PC-9 (cell line): ENCODE measurements at regions not wholly inside any gene's neighbourhood (a gene's known extent, or its start where the extent isn't known, plus 50 kb on each side); places are given as distances from the start of the nearest gene placed in this dataset.

ENCODE experiments used
- BruUV-seq: library from RNA; stranded (reverse); fragments of 400-500 nt; replicated peaks from 2 replicates; lab custom pipeline; 2021; lab: Mats Ljungman, UMichigan
- CTCF ChIA-PET: fragments of 300-600 bp; sonication (Branson Sonifier 250); formaldehyde crosslinking; loops from one replicate; lab custom pipeline; 2022; ENCODE audit warnings: antibody characterized with exemption; lab: Charles Lee
- POLR2A ChIA-PET: fragments of 300-600 bp; sonication (Branson Sonifier 250); formaldehyde crosslinking; loops from one replicate; lab custom pipeline; 2022; ENCODE audit warnings: antibody characterized with exemption; ENCODE audit not compliant: unreplicated experiment; lab: Charles Lee
- DNase-seq, 2 experiments: peaks; one replicate each; pipeline versions ENCODE4 v3.0.0 to v3.0.0-alpha.2; 2015 to 2022; ENCODE audit warnings: mixed read lengths in 1 of 2
- H2AFZ ChIP-seq: fragments of 200-600 bp; sonication (generic); 2 replicates; pipeline ENCODE4 v1.8.1; 2017; ENCODE audit warnings: antibody characterized with exemption
- H3F3A ChIP-seq: fragments of 200-600 bp; sonication (generic); 2 replicates; pipeline ENCODE4 v1.8.1; 2017; ENCODE audit warnings: antibody characterized with exemption, mild to moderate bottlenecking, low read depth; ENCODE audit not compliant: insufficient read depth
- H3K27ac ChIP-seq: fragments of 200-600 bp; sonication (generic); 2 replicates; pipeline ENCODE4 v1.6.1; 2016; ENCODE audit warnings: mixed run types
- H3K27me3 ChIP-seq: fragments of 200-600 bp; sonication (generic); 2 replicates; pipeline ENCODE4 v1.6.1; 2016; ENCODE audit warnings: low read depth, mixed run types; ENCODE audit not compliant: insufficient read depth
- H3K36me3 ChIP-seq: fragments of 200-600 bp; sonication (generic); 2 replicates; pipeline ENCODE4 v1.6.1; 2016; ENCODE audit warnings: low read depth, mixed run types
- H3K4me1 ChIP-seq: fragments of 200-600 bp; sonication (generic); replicated peaks from 2 replicates; pipeline ENCODE4 v1.6.1; 2016; ENCODE audit warnings: mixed run types; ENCODE audit not compliant: insufficient read depth
- H3K4me2 ChIP-seq: fragments of 200-600 bp; sonication (generic); 2 replicates; pipeline ENCODE4 v1.6.1; 2017; ENCODE audit warnings: mixed run types
- H3K4me3 ChIP-seq: fragments of 200-600 bp; sonication (generic); 2 replicates; pipeline ENCODE4 v1.6.1; 2016; ENCODE audit warnings: mixed run types
- H3K79me2 ChIP-seq: fragments of 200-600 bp; sonication (generic); 2 replicates; pipeline ENCODE4 v1.6.1; 2017; ENCODE audit warnings: low read depth, mixed run types
- H3K9me2 ChIP-seq: fragments of 200-600 bp; sonication (generic); 2 replicates; pipeline ENCODE4 v1.8.1; 2017; ENCODE audit warnings: mild to moderate bottlenecking; ENCODE audit not compliant: insufficient read depth
- H3K9me3 ChIP-seq: fragments of 200-600 bp; sonication (generic); 2 replicates; pipeline ENCODE4 v1.8.1; 2016; ENCODE audit warnings: low read depth; ENCODE audit not compliant: insufficient read depth
- H4K20me1 ChIP-seq: fragments of 200-600 bp; sonication (generic); 2 replicates; pipeline ENCODE4 v1.8.1; 2017; ENCODE audit not compliant: insufficient read depth
- CTCF ChIP-seq: fragments of 200-600 bp; sonication (generic); conservative IDR thresholded peaks from 2 replicates; pipeline ENCODE4 v1.6.1; 2017; ENCODE audit warnings: mixed run types, antibody characterized with exemption, mild to moderate bottlenecking, moderate library complexity
- EZH2 ChIP-seq: fragments of 200-600 bp; sonication (generic); IDR thresholded peaks from 2 replicates; pipeline ENCODE4 v1.8.0; 2017; ENCODE audit warnings: antibody characterized with exemption, low read depth
- intact Hi-C: fragments of 100-400 bp; cut with micrococcal nuclease; formaldehyde crosslinking; loops from one replicate; pipeline ENCODE4 v1.10.0; 2022; ENCODE audit not compliant: unreplicated experiment

GRCh38 chr2:235267251-235267650, 226.6 kb upstream of the AGAP1 start:
- Histone ChIP-seq H3K4me2 (peak overlapping the region; percentile 58; the same call in 1 of the 2 replicates), H2AFZ (no peak overlapping the region), H3F3A (peaks cover 13% of the 10 kb centered on the region), H3K9me3 (no peaks in the 10 kb centered on the region), H3K36me3 (no peaks in the 10 kb centered on the region), H3K27ac (peak overlapping the region; percentile 44; the same call in 1 of the 2 replicates), H3K79me2 (no peaks in the 10 kb centered on the region), H3K27me3 (no peaks in the 10 kb centered on the region), H3K9me2 (no peaks in the 10 kb centered on the region), H3K4me3 (no peak overlapping the region), H4K20me1 (no peaks in the 10 kb centered on the region), H3K4me1 (peaks cover 48% of the 10 kb centered on the region)
- POLR2A ChIA-PET = no interaction called here
- no peak for TF ChIP-seq CTCF
- no peak for TF ChIP-seq EZH2
- CTCF ChIA-PET = no interaction called here
- BruUV-seq = no TSS peak
- no peak for DNase-seq
- intact Hi-C loops = loop anchor here (5.0 to 10.0 kb wide), 2 partner anchors 65 to 132 kb away; no protein-coding TSS in a partner anchor

DNA sequence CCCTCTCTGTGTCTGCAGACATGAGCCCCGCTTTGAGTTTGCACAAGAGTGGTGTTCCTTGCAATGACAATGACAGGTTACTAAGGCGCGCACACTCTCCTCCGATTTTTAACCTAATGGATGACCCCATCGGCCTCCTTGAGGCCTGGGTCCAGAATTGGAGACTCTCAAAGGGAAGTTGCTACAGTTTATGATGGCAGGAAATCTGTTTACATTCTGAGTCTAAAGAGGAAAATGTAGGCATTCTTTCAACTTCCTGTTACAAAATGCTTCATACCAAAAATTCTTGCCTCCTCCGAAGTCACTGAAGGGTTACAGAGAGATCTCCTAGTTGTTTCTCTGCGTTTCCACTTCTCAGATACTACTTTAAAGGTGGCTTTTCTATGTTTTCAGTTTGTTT, 225.3 kb upstream of the AGAP1 start:
- peak; percentile 10 to 79 for DNase-seq
- intact Hi-C loops = loop anchor here (5.0 to 10.0 kb wide), 2 partner anchors 64 to 134 kb away; no protein-coding TSS in a partner anchor
- TF ChIP-seq EZH2 (no peak), CTCF (no peak)

GRCh38 chr2:235270291-235270690, 223.6 kb upstream of the AGAP1 start:
- TF ChIP-seq EZH2 = no peak
- no peak for TF ChIP-seq CTCF
- Histone ChIP-seq H3K4me1 (peaks cover 39% of the 10 kb centered on the region), H3K9me3 (no peaks in the 10 kb centered on the region), H3K27ac (no peak overlapping the region), H3K27me3 (no peaks in the 10 kb centered on the region), H3K4me3 (no peak overlapping the region), H3K36me3 (no peaks in the 10 kb centered on the region), H2AFZ (no peak overlapping the region), H3K4me2 (no peak overlapping the region), H3F3A (peaks cover 13% of the 10 kb centered on the region), H3K9me2 (no peaks in the 10 kb centered on the region), H3K79me2 (no peaks in the 10 kb centered on the region), H4K20me1 (no peaks in the 10 kb centered on the region)
- intact Hi-C loops = no loop called here
- no TSS peak for BruUV-seq
- POLR2A ChIA-PET = no interaction called here
- DNase-seq = no peak
- CTCF ChIA-PET = interaction anchor here (1.1 kb wide), 1 partner anchor 9 kb away, joined by 4 read pairs; no protein-coding TSS in a partner anchor

More for the DNA sequence above, 225.3 kb upstream of the AGAP1 start:
- POLR2A ChIA-PET = no interaction called here
- Histone ChIP-seq H3K9me2 (no peaks in the 10 kb centered on the region), H2AFZ (no peak overlapping the region), H3K4me3 (no peak overlapping the region), H3K27me3 (no peaks in the 10 kb centered on the region), H3K4me2 (peak overlapping the region; percentile 58), H3K9me3 (no peaks in the 10 kb centered on the region), H3K36me3 (no peaks in the 10 kb centered on the region), H3F3A (peaks cover 13% of the 10 kb centered on the region), H3K4me1 (peaks cover 45% of the 10 kb centered on the region), H3K79me2 (no peaks in the 10 kb centered on the region), H3K27ac (peak overlapping the region; percentile 44), H4K20me1 (no peaks in the 10 kb centered on the region)
- BruUV-seq = no TSS peak
- CTCF ChIA-PET = no interaction called here
